Upper lobe of right lung (tissue), 1 donor: ENCODE measurements at regions not wholly inside any gene's neighbourhood (a gene's known extent, or its start where the extent isn't known, plus 50 kb on each side); places are given as distances from the start of the nearest gene placed in this dataset.

Experiments
- ATAC-seq: fragments of 200-7000 bp; cut with Tn5 transposase; one replicate; pipeline ENCODE4 v1.9.1; 2020; ENCODE audit warnings: mild to moderate bottlenecking, moderate library complexity
- DNase-seq: peaks from one replicate; pipeline ENCODE4 v3.0.0-alpha.2; 2020
- H3K27ac ChIP-seq: fragments of 200-600 bp; one replicate; pipeline ENCODE4 v1.8.0; 2022
- H3K27me3 ChIP-seq: fragments of 200-600 bp; one replicate; pipeline ENCODE4 v1.8.0; 2022; ENCODE audit warnings: mild to moderate bottlenecking
- H3K36me3 ChIP-seq: fragments of 200-600 bp; one replicate; pipeline ENCODE4 v1.8.0; 2022
- H3K4me1 ChIP-seq: fragments of 200-600 bp; one replicate; pipeline ENCODE4 v1.8.0; 2022
- H3K4me3 ChIP-seq: fragments of 200-600 bp; one replicate; pipeline ENCODE4 v1.8.0; 2022; ENCODE audit warnings: mild to moderate bottlenecking
- H3K9me3 ChIP-seq: fragments of 200-600 bp; one replicate; pipeline ENCODE4 v1.8.0; 2022
- CTCF ChIP-seq: fragments of 200-600 bp; IDR thresholded peaks from one replicate; pipeline ENCODE4 v1.8.0; 2022; ENCODE audit warnings: antibody characterized with exemption
- intact Hi-C: fragments of 100-400 bp; cut with DNase I; formaldehyde crosslinking; loops from one replicate; pipeline ENCODE4 v1.11.0; 2022
- donor health status: DM: no; HTN: yes; CAD: no; lungs with severe emphysema.

- DNase-seq = no peak
- ATAC-seq = no peak
- H3K4me3 ChIP-seq = no peak overlapping the region
- TF ChIP-seq CTCF = no peak
- H3K9me3 ChIP-seq = no peaks in the 10 kb centered on the region
- H3K36me3 ChIP-seq = no peaks in the 10 kb centered on the region
- no peak overlapping the region for H3K27ac ChIP-seq
- H3K4me1 ChIP-seq = no peaks in the 10 kb centered on the region
- intact Hi-C loops = no loop called here
- H3K27me3 ChIP-seq = no peaks in the 10 kb centered on the region
Observed at GRCh38 chr1:4976859-4977440, 322.5 kb downstream of the AJAP1 start.

- intact Hi-C loops = no loop called here
- Histone ChIP-seq H3K4me1 (no peaks in the 10 kb centered on the region), H3K27ac (no peak overlapping the region), H3K36me3 (no peaks in the 10 kb centered on the region), H3K4me3 (no peak overlapping the region), H3K9me3 (no peaks in the 10 kb centered on the region), H3K27me3 (no peaks in the 10 kb centered on the region)
- no peak for DNase-seq
- no peak for ATAC-seq
- no peak for TF ChIP-seq CTCF
Observed at GRCh38 chr1:4975856-4976255, 321.4 kb downstream of the AJAP1 start.

- ATAC-seq (no peak), DNase-seq (no peak)
- no peaks in the 10 kb centered on the region for H3K4me1 ChIP-seq
- intact Hi-C loops = no loop called here
- no peaks in the 10 kb centered on the region for H3K27me3 ChIP-seq
- H3K4me3 ChIP-seq = no peak overlapping the region
- no peaks in the 10 kb centered on the region for H3K36me3 ChIP-seq
- TF ChIP-seq CTCF = no peak
- no peak overlapping the region for H3K27ac ChIP-seq
- H3K9me3 ChIP-seq = no peaks in the 10 kb centered on the region
Observed at GRCh38 chr1:4974981-4975685, 320.7 kb downstream of the AJAP1 start.

- Histone ChIP-seq H3K36me3 (no peaks in the 10 kb centered on the region), H3K9me3 (no peaks in the 10 kb centered on the region), H3K4me1 (no peaks in the 10 kb centered on the region), H3K27ac (no peak overlapping the region), H3K27me3 (no peaks in the 10 kb centered on the region), H3K4me3 (no peak overlapping the region)
- intact Hi-C loops = no loop called here
- ATAC-seq (no peak), DNase-seq (no peak)
- TF ChIP-seq CTCF = no peak
Observed at GRCh38 chr1:4973341-4973740, 318.9 kb downstream of the AJAP1 start.

- H3K27me3 ChIP-seq = no peaks in the 10 kb centered on the region
- H3K27ac ChIP-seq = no peak overlapping the region
- intact Hi-C loops = no loop called here
- no peak overlapping the region for H3K4me3 ChIP-seq
- DNase-seq (no peak), ATAC-seq (peak; percentile 13)
- no peaks in the 10 kb centered on the region for H3K9me3 ChIP-seq
- H3K36me3 ChIP-seq = no peaks in the 10 kb centered on the region
- H3K4me1 ChIP-seq = no peaks in the 10 kb centered on the region
- TF ChIP-seq CTCF = no peak
Observed at GRCh38 chr1:4972761-4973320, 318.4 kb downstream of the AJAP1 start.
